ENCODE measurements at regions not wholly inside any gene's neighbourhood (a gene's known extent, or its start where the extent isn't known, plus 50 kb on each side); places are given as distances from the start of the nearest gene placed in this dataset.
A peak's percentile ranks its signal among the peaks of the same experiment; 100 is the strongest.
"Not testable (repeated sequence)": the region's sequence is repeated elsewhere in the genome, so short reads cannot be mapped to it uniquely, and the experiment has no call there.

- DNase-seq, result no peak
Measured at GRCh38 chr6:19337101-19337500, 500.1 kb upstream of the ID4 start.

DNA sequence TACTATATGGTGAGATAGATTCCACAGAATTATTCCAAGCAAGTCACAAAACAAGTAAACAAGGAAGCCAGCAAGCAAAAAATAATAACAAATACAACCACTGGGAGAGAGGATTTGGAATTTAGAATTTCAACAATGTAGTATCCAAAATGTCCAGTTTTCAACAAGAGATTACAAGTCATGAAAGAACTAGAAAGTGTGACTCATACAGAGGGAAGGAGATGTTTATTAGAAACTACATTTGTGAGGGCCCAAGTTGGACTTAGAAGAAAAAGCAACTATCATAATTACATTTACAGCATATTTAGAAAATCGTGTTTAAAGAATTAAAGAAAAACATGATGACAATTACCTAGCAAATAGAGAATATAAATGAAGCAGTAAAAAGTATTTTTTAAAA is 494.6 kb upstream of the ID4 start:
- DNase-seq, result no peak

DNA sequence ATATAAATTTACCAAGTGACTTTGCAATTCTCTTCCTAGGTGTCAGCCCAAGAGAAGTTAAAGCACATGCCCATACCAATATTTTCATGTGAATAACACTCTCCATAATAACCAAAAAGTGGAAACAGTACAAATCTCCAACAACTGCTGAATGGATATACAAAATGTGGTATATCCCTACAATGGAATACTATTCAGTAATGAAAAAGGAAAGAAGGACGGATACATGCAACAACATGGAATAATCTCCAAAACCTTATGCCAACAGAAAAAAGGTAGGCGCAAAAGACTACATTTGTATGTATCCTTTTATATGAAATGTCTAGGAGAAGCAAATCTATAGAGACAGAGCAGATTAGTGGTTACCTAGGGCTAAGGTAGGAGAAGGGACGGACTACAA is 487.7 kb upstream of the ID4 start:
- DNase-seq, result no peak

DNA sequence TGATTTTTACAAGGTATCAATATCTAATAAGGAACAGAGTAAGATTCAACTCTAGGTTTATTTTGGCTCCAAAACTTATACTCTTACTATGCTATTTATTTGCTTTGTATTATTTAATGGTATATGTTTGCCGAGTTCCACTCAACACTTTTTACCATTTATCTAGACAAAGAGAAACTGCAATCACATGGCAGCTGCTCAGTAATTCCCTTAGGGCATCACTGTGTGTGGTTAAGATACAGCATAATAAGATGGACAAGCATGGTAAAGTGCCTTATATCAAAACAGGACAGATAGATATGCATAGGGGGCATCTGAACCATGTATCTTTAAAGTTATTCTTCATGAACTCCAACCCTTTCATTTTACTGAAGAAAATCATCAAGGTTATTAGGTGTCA is 483.0 kb upstream of the ID4 start:
- DNase-seq, result peak; percentile 17 to 26

- DNase-seq, result no peak
Measured at GRCh38 chr6:19356692-19357091, 480.5 kb upstream of the ID4 start.

DNA sequence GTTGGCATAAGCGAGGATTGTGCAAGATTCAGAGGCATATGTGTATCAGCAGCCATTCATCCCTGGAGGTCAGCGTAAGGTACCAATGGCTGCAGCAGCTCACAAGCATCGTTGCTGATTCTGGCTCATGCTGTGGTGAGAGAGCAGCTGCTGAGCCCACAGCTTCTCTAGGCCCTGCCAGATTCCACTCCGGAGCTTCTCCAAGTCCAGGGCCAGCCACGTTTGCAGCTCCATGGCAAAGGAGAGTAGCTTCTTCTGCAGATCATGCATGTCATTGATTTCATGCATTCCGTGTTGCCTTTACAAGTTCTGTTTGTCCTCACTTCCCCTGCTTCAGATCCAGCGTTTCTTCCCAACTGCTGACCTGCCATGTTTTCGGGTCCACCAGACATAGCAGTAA is 474.8 kb upstream of the ID4 start:
- DNase-seq, result no peak

DNA sequence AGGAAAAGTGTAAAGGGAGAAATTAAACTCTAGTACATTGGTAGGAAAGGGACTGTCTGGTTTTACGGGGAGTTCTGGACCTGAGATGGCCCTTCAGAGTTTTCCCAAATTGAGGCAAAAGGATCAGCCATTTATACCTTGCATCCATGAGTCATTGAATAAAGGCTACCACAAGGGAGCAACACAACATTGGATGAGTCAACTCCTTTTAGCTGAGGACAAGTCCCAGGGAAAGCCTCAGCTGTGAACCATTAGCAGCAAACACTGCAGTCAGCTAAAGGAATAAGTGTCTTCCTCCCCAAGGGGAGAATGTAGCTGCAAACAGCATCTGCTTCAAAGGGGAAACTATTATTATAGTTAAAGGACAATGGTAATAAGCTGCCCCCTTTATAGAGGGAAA is 468.7 kb upstream of the ID4 start:
- no peak for DNase-seq

DNA sequence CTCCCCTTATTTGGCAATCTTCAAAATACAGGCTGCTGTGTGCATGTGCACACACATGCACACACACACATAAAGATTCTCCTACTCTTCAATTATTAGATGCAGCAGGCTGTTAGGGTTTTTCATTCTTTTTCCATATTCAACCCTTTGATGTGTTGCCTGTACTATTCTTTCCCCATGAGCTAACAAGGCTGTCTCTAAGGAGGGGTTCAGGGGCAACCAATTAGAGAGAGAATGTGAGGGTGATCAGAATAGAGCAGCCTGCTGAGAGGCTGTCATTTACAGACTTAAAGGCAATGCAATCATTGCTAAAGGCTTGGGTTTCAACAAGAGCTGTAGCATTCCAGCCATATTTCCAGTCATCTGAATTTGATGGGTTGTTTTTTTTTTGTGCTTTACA is 467.4 kb upstream of the ID4 start:
- no peak for DNase-seq

GRCh38 chr6:19370831-19371230 is 466.3 kb upstream of the ID4 start:
- no peak for DNase-seq

DNA sequence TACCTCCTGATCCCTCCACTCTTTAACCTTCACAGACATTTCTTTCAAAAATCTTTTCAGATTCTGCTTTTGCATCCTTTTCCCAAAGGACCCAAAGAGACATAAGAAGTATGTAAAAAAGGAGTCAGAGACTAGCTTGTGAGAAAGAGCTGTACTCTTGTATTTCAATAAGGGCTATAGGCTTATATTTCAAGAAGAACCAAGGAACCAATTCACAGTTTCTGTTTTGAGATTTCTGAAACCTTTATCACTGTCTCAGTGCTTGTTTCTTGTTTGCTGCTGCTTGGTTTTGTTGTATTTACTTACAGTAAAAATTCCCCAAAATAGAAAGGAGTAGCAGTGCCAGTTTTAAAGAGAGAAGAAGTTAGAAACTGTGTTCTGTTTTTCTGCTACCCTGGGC is 461.6 kb upstream of the ID4 start:
- DNase-seq, result no peak

DNA sequence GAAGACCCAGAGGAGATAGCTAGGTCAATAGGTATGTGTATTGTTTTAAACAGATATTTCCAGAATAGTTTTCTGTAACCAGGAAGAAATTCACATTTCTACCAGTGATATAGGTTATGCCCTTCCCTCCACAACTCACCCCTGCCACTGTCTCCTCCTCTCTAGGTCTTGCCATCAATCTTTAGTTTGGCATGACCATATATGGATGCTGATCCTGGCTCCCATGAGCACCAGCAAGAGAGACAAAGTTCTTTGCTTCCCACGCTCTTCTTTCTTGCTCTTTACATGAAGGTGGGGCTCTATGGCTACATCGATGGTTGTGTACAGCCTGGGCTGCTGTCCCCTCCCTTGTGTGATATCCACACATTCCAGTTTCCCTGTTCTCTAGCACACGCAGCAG is 459.4 kb upstream of the ID4 start:
- no peak for DNase-seq

DNA sequence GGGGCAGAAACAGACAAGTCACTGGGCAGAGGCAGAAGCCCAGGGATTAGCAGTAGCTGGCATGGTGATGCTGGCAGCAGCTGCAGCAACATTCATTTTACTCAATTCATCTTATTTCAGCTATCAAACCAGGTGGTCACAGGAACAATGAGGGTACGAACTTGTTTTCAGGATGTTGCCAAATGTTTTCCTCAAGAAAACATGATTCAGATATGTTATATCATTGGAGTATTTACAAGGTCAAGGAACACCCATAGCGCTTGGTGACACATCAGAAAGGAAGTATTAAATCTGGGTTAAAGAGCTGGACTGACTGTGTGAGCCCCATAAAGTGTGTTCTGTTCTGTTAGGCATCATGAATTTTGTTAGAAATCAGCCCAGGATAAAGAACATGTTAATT is 456.9 kb upstream of the ID4 start:
- DNase-seq, result no peak

DNA sequence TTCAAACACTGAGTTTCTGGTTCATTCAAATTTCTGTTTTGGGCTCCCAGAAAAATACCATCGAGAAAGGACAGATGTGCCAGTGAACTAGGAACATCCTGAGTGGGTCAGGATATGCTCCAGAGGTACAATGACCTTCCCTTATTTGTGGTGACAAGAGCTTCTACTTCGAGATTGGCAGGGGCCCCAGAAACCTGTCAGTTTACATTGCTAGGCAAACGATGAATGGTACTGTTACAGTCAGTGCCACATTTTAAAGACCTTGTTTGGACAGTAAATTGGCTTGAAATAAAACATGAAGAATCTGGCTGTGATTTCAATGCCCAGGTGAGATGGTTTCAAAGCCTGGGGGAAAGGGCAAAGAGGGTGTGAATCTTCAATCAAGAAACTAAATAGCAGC is 454.5 kb upstream of the ID4 start:
- no peak for DNase-seq

DNA sequence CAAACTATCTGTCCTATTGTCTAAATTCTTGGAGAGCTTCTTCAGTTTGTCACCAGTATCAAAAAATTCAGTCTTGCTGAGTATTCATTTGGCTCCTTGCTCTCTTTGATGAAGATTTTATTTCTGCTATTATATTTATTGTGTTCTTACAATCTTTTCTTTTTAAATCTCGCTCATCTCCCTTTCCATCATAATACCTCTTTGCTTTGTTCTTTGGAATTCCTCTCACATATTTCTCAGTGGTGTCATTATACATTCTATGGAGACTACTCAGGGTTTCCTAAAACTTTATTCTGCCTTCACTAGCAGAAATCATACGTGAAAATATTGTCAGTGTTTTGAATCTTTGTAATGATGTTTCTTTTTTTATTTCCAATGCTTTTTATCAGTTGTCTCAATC is 445.2 kb upstream of the ID4 start:
- DNase-seq, result no peak

DNA sequence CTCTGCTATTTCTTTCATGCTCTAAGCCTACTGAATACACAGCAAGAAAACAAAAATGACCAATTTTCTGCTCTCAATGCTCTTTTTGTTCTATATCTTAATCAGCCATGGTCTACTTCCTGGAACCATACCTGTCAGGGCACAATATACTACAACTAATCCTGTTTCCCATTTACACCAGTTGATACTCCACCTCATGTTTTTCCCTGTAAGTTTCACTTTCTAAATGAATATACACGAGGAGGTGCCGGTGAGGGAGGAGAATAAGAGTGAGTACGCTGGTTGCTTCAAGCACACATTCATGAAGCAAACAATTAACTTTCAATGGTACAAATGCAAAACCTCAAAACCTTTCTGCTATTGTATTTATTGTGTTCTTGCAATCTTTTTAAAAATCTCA is 443.1 kb upstream of the ID4 start:
- DNase-seq, result no peak

DNA sequence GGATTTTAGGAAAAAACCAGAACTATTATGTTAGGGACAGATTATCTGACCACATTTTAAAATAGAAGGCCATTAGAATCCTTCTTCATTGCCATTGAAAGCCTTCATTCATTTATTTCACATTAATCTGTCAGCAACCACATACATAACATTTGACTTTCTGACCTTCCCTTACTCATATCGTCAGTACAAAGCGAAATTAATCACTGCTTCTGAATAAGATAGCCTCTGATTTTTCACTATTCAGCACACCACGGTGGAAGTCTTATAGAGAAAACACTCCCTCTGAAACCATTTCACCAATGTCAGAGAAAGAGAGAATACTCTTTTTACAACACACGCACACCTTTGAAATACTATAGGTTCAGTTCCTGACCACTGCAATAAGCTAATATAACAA is 442.5 kb upstream of the ID4 start:
- no peak for DNase-seq

GRCh38 chr6:19395316-19395715 is 441.9 kb upstream of the ID4 start:
- no peak for DNase-seq

- DNase-seq, result no peak
Measured at GRCh38 chr6:19399406-19399805, 437.8 kb upstream of the ID4 start.

GRCh38 chr6:19404884-19405283 is 432.3 kb upstream of the ID4 start:
- not testable (repeated sequence) for DNase-seq

DNA sequence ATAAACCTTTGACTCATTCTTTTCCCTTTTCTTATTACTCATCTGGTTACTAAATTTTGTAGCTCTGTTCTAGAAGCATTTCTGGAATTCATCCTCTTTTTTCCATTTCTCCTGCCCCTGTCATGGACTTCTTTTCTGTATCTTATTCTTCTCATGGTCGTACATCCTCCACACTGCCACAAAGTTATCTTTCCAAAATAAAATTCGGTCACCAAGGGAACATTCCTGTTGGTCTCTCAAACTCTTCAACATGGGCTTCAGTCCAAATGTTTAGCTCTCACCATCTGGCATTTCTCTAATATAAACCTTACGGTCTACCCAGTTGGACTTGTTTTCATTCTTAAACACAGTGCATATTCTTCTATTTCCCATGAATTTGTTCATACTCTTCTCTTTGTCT is 428.8 kb upstream of the ID4 start:
- DNase-seq, result no peak

- no peak for DNase-seq
Measured at GRCh38 chr6:19410481-19410880, 426.7 kb upstream of the ID4 start.

- DNase-seq, result no peak
Measured at GRCh38 chr6:19413323-19413722, 423.8 kb upstream of the ID4 start.

- DNase-seq, result no peak
Measured at GRCh38 chr6:19415605-19416326, 421.4 kb upstream of the ID4 start.

GRCh38 chr6:19416811-19417210 is 420.4 kb upstream of the ID4 start:
- no peak for DNase-seq

DNA sequence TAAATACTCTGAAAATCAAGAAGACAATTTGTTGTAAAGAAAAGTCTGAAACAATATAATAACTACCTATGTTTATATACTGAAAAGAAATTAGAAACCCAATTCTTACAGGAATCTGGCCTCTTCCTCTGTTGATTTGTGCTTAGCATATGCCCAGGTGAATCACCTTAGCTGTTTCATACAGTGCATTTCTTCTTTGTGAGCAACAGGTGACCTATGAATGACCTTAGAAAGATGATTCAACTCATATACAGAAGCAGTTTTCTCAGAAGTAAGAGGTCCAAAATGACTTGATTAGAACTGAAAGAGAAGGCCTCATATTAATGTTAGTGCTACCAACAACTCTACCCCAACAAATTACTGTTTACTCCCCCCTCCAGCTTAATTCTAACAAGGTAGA is 419.5 kb upstream of the ID4 start:
- DNase-seq, result no peak

DNA sequence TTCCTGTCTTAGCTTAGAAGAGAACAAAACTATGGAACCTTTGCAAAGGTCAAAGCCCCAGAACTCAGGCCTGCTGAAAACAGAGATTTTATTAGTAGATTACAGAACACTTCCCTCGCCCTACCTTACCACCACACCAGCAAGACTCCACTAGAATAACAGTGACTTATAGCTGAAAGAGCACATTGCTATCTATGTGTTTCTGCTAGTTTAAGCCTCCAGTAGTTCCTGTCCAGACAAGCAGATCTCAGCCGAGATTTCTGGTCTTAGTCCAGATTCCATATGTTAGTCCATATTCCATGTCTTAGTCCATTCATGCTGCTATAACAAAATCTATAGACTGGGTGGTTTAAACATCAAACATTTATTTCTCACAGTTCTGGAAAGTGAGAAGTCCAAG is 412.3 kb upstream of the ID4 start:
- DNase-seq, result no peak
